ENCODE measurements at regions not wholly inside any gene's neighbourhood (a gene's known extent, or its start where the extent isn't known, plus 50 kb on each side); places are given as distances from the start of the nearest gene placed in this dataset.

GRCh38 chr2:65781756-65782155, 349.4 kb upstream of the SPRED2 start:
- Histone ChIP-seq H3K4me1 (peaks cover 0 to 6% of the 10 kb centered on the region in 2 donors), H3K36me3 (no peaks in the 10 kb centered on the region), H3K27ac (no peak overlapping the region), H3K4me3 (replicated peaks in 1 of 3) (no peak overlapping the region), H3K27me3 (no peaks in the 10 kb centered on the region), H3K9me3 (no peaks in the 10 kb centered on the region)
- intact Hi-C loops (cut with DNase I) = no loop called here
- no peak for TF ChIP-seq CTCF (IDR thresholded peaks at IDR 0.05)
- TF ChIP-seq POLR2A (IDR thresholded peaks at IDR 0.05) = no peak
- no peak for DNase-seq

- intact Hi-C loops (cut with DNase I) = no loop called here
- TF ChIP-seq CTCF (IDR thresholded peaks at IDR 0.05) (no peak), POLR2A (IDR thresholded peaks at IDR 0.05) (no peak)
- H3K9me3 ChIP-seq = no peaks in the 10 kb centered on the region
- WGBS, 2 donors = 73 to 79% methylated on average over 1 of the region's 1 CpG
- no peak for DNase-seq
- no peak overlapping the region for H3K4me3 ChIP-seq (replicated peaks in 1 of 3)
- no peak overlapping the region for H3K27ac ChIP-seq
- no peaks in the 10 kb centered on the region for H3K27me3 ChIP-seq
- no peaks in the 10 kb centered on the region for H3K36me3 ChIP-seq
- H3K4me1 ChIP-seq = peaks cover 0 to 6% of the 10 kb centered on the region in 2 donors
Observed at GRCh38 chr2:65779021-65779420, 346.6 kb upstream of the SPRED2 start.

GRCh38 chr2:65778137-65778536, 345.7 kb upstream of the SPRED2 start:
- no peak for DNase-seq
- H3K27me3 ChIP-seq = no peaks in the 10 kb centered on the region
- H3K9me3 ChIP-seq = no peaks in the 10 kb centered on the region
- no peak overlapping the region for H3K27ac ChIP-seq
- TF ChIP-seq POLR2A (IDR thresholded peaks at IDR 0.05) = no peak
- no peak for TF ChIP-seq CTCF (IDR thresholded peaks at IDR 0.05)
- 80 to 92% methylated on average over 2 of the region's 2 CpGs for WGBS, 2 donors
- H3K36me3 ChIP-seq = no peaks in the 10 kb centered on the region
- H3K4me3 ChIP-seq (replicated peaks in 1 of 3) = no peak overlapping the region
- intact Hi-C loops (cut with DNase I) = no loop called here
- H3K4me1 ChIP-seq = peaks cover 0 to 6% of the 10 kb centered on the region in 2 donors

- WGBS, 2 donors = 76 to 85% methylated on average over 2 of the region's 2 CpGs
Observed at GRCh38 chr2:65775839-65776238, 343.4 kb upstream of the SPRED2 start.

GRCh38 chr2:65767946-65768345, 335.5 kb upstream of the SPRED2 start:
- Histone ChIP-seq H3K27ac (no peak overlapping the region), H3K36me3 (no peaks in the 10 kb centered on the region), H3K9me3 (no peaks in the 10 kb centered on the region), H3K4me3 (replicated peaks in 1 of 3) (no peak overlapping the region), H3K27me3 (no peaks in the 10 kb centered on the region), H3K4me1 (no peaks in the 10 kb centered on the region)
- 93 to 97% methylated on average over 4 of the region's 4 CpGs for WGBS, 2 donors
- intact Hi-C loops (cut with DNase I) = no loop called here
- DNase-seq = no peak
- no peak for TF ChIP-seq CTCF (IDR thresholded peaks at IDR 0.05)
- TF ChIP-seq POLR2A (IDR thresholded peaks at IDR 0.05) = no peak

More at GRCh38 chr2:65775839-65776238, 343.4 kb upstream of the SPRED2 start:
- no peaks in the 10 kb centered on the region for H3K9me3 ChIP-seq
- no peaks in the 10 kb centered on the region for H3K4me1 ChIP-seq
- intact Hi-C loops (cut with DNase I) = no loop called here
- H3K4me3 ChIP-seq (replicated peaks in 1 of 3) = no peak overlapping the region
- H3K36me3 ChIP-seq = no peaks in the 10 kb centered on the region
- no peaks in the 10 kb centered on the region for H3K27me3 ChIP-seq
- H3K27ac ChIP-seq = no peak overlapping the region
- no peak for DNase-seq
- TF ChIP-seq POLR2A (IDR thresholded peaks at IDR 0.05) (no peak), CTCF (IDR thresholded peaks at IDR 0.05) (no peak)
